ENCODE measurements at regions not wholly inside any gene's neighbourhood (a gene's known extent, or its start where the extent isn't known, plus 50 kb on each side); places are given as distances from the start of the nearest gene placed in this dataset.
A peak's percentile ranks its signal among the peaks of the same experiment; 100 is the strongest.

DNA sequence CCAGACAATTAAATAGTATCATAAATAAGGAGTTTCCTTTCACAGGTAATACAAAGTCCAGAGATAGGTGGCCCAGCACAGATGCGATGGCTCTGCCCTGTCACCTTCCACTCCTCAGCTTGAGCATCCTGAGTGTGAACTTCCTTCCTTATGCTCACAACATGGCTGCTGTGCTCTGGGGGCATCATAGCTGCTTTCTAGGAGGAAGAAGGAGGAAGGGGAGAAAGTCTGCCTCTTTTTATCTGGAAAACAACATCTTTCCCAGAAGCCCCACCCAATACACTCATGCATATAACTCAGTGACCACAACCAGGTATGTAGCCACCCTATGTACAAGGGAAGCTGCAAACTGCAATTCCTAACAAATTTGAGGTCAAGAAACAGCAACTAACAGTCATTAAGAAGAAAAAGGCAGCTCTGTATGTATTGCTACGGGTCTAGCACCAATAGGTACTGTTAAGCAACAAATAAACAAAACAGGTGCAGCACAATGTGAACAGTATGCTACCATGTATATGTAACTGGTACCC, 201.2 kb upstream of the UBL3 start:
- peaks cover 36% of the 10 kb centered on the region for H3K4me1 Mint-ChIP-seq
- DNase-seq (ENCODE audit: low spot score), result peak; percentile 17
- H3K4me3 Mint-ChIP-seq, result peak overlapping the region; percentile 17; the same call in 1 of the 3 replicates
- ATAC-seq, result peak; percentile 9
- H3K4me2 ChIP-seq, result peak overlapping the region; percentile 67
- H4K20me1 ChIP-seq (replicated peaks; ENCODE audit: insufficient read depth), result no peaks in the 10 kb centered on the region
- H3K4me3 ChIP-seq, result no peak overlapping the region
- H3K27ac Mint-ChIP-seq, result peak overlapping the region; percentile 94
- H3K36me3 Mint-ChIP-seq (ENCODE audit: low read depth), result peaks cover 25% of the 10 kb centered on the region
- no peak for TF ChIP-seq ZNF114 (CRISPR knock-in tag; IDR thresholded peaks at IDR 0.05)
- TF ChIP-seq POLR2AphosphoS5 (IDR thresholded peaks at IDR 0.05; ENCODE audit: low read depth), result no peak
- no peak for TF ChIP-seq JUNB (IDR thresholded peaks at IDR 0.05; ENCODE audit: unreplicated experiment)
- TF ChIP-seq NANOG (IDR thresholded peaks at IDR 0.05; ENCODE audit: borderline replicate concordance), result no peak
- TF ChIP-seq CREB1 (CRISPR knock-in tag; IDR thresholded peaks at IDR 0.05; ENCODE audit: low read depth), result no peak
- no peak for TF ChIP-seq STAT1 (IDR thresholded peaks at IDR 0.05; ENCODE audit: unreplicated experiment)
- TF ChIP-seq EZH2phosphoT487 (IDR thresholded peaks at IDR 0.05; ENCODE audit: unreplicated experiment), result no peak
- TF ChIP-seq, protein P1, sequence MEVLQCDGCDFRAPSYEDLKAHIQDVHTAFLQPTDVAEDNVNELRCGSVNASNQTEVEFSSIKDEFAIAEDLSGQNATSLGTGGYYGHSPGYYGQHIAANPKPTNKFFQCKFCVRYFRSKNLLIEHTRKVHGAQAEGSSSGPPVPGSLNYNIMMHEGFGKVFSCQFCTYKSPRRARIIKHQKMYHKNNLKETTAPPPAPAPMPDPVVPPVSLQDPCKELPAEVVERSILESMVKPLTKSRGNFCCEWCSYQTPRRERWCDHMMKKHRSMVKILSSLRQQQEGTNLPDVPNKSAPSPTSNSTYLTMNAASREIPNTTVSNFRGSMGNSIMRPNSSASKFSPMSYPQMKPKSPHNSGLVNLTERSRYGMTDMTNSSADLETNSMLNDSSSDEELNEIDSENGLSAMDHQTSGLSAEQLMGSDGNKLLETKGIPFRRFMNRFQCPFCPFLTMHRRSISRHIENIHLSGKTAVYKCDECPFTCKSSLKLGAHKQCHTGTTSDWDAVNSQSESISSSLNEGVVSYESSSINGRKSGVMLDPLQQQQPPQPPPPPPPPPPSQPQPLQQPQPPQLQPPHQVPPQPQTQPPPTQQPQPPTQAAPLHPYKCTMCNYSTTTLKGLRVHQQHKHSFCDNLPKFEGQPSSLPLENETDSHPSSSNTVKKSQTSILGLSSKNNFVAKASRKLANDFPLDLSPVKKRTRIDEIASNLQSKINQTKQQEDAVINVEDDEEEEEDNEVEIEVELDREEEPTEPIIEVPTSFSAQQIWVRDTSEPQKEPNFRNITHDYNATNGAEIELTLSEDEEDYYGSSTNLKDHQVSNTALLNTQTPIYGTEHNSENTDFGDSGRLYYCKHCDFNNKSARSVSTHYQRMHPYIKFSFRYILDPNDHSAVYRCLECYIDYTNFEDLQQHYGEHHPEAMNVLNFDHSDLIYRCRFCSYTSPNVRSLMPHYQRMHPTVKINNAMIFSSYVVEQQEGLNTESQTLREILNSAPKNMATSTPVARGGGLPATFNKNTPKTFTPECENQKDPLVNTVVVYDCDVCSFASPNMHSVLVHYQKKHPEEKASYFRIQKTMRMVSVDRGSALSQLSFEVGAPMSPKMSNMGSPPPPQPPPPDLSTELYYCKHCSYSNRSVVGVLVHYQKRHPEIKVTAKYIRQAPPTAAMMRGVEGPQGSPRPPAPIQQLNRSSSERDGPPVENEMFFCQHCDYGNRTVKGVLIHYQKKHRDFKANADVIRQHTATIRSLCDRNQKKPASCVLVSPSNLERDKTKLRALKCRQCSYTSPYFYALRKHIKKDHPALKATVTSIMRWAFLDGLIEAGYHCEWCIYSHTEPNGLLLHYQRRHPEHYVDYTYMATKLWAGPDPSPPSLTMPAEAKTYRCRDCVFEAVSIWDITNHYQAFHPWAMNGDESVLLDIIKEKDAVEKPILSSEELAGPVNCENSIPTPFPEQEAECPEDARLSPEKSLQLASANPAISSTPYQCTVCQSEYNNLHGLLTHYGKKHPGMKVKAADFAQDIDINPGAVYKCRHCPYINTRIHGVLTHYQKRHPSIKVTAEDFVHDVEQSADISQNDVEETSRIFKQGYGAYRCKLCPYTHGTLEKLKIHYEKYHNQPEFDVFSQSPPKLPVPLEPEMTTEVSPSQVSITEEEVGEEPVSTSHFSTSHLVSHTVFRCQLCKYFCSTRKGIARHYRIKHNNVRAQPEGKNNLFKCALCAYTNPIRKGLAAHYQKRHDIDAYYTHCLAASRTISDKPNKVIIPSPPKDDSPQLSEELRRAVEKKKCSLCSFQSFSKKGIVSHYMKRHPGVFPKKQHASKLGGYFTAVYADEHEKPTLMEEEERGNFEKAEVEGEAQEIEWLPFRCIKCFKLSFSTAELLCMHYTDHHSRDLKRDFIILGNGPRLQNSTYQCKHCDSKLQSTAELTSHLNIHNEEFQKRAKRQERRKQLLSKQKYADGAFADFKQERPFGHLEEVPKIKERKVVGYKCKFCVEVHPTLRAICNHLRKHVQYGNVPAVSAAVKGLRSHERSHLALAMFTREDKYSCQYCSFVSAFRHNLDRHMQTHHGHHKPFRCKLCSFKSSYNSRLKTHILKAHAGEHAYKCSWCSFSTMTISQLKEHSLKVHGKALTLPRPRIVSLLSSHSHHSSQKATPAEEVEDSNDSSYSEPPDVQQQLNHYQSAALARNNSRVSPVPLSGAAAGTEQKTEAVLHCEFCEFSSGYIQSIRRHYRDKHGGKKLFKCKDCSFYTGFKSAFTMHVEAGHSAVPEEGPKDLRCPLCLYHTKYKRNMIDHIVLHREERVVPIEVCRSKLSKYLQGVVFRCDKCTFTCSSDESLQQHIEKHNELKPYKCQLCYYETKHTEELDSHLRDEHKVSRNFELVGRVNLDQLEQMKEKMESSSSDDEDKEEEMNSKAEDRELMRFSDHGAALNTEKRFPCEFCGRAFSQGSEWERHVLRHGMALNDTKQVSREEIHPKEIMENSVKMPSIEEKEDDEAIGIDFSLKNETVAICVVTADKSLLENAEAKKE (CRISPR knock-in tag; IDR thresholded peaks at IDR 0.05), result no peak
- H3K27me3 Mint-ChIP-seq (ENCODE audit: insufficient read depth, low read depth, poor library complexity), result peaks cover 5% of the 10 kb centered on the region
- H3K9me2 ChIP-seq (ENCODE audit: insufficient read depth), result peaks cover 10% of the 10 kb centered on the region
- peaks cover 15% of the 10 kb centered on the region for H3K9me3 Mint-ChIP-seq
- H3K36me3 ChIP-seq (ENCODE audit: insufficient read depth), result no peaks in the 10 kb centered on the region; the same call in 1 of the 2 replicates
- no peak overlapping the region for H2AFZ ChIP-seq
- H3K27ac ChIP-seq (ENCODE audit: low read depth), result peak overlapping the region; percentile 73
- peaks cover 12% of the 10 kb centered on the region; the same call in 1 of the 2 replicates for H3F3A ChIP-seq (replicated peaks; ENCODE audit: low read depth)
- H3K27me3 ChIP-seq (ENCODE audit: insufficient read depth), result no peaks in the 10 kb centered on the region
- H3K4me1 ChIP-seq (ENCODE audit: insufficient read depth), result peaks cover 34% of the 10 kb centered on the region
- no peaks in the 10 kb centered on the region for H3K79me2 ChIP-seq (replicated peaks; ENCODE audit: insufficient read depth)

Measured in GM23338 (cell line).